Breast epithelium (tissue), 4 donors: ENCODE measurements at regions not wholly inside any gene's neighbourhood (a gene's known extent, or its start where the extent isn't known, plus 50 kb on each side); places are given as distances from the start of the nearest gene placed in this dataset.

ENCODE experiments used
- DNase-seq, 2 donors: peaks; one replicate each; pipeline ENCODE4 v3.0.0-alpha.2; 2019; ENCODE audit warnings: low spot score in 2 of 2
- H3K27ac ChIP-seq, 2 donors: fragments of 200-600 bp; sonication (generic) in 1 of 2; one replicate each; pipeline ENCODE4 v1.5.1; 2016 to 2019; ENCODE audit warnings: mild to moderate bottlenecking in 1 of 2
- H3K27me3 ChIP-seq, 2 donors: fragments of 200-600 bp; sonication (generic) in 1 of 2; one replicate each; pipeline versions ENCODE4 v1.5.1 to v1.6.0; 2017 to 2019; ENCODE audit warnings: control low read depth in 1 of 2, mild to moderate bottlenecking in 1 of 2
- H3K36me3 ChIP-seq: fragments of 200-600 bp; one replicate; pipeline ENCODE4 v1.5.1; 2019
- H3K4me1 ChIP-seq, 2 donors: fragments of 200-600 bp; sonication (generic); one replicate each; pipeline ENCODE4 v1.5.1; 2016 to 2019; ENCODE audit warnings: control low read depth in 1 of 2
- H3K4me3 ChIP-seq, 3 donors: fragments of 200-600 bp; sonication (generic); 1 replicate in 2 of 3; 2 replicates in 1 of 3; pipeline ENCODE4 v1.5.1; 2016 to 2019; ENCODE audit warnings: mild to moderate bottlenecking in 3 of 3, moderate library complexity in 2 of 3
- H3K9me3 ChIP-seq, 2 donors: fragments of 200-600 bp; sonication (generic) in 1 of 2; one replicate each; pipeline ENCODE4 v1.5.1; 2016 to 2019; ENCODE audit warnings: control low read depth in 1 of 2
- POLR2A ChIP-seq: fragments of 450-650 bp; IDR thresholded peaks from one replicate; pipeline ENCODE4 v1.6.1; 2016; ENCODE audit warnings: antibody characterized with exemption, mild to moderate bottlenecking, moderate library complexity
- POLR2AphosphoS5 ChIP-seq, 3 donors: sonication (generic); formaldehyde crosslinking; IDR thresholded peaks; one replicate each; pipeline ENCODE4 v1.6.1; 2017; ENCODE audit warnings: antibody characterized with exemption in 3 of 3
- intact Hi-C: fragments of 100-400 bp; cut with DNase I; formaldehyde crosslinking; loops from one replicate; pipeline ENCODE4 v1.15.1; 2023; ENCODE audit warnings: low total_unique reads
- TF ChIP-seq, protein P1 (sequence below), 3 donors: fragments of 450-650 bp; IDR thresholded peaks; one replicate each; pipeline ENCODE4 v1.5.1; 2016 to 2017; ENCODE audit warnings: antibody characterized with exemption in 3 of 3, mild to moderate bottlenecking in 3 of 3, moderate library complexity in 3 of 3

DNA sequence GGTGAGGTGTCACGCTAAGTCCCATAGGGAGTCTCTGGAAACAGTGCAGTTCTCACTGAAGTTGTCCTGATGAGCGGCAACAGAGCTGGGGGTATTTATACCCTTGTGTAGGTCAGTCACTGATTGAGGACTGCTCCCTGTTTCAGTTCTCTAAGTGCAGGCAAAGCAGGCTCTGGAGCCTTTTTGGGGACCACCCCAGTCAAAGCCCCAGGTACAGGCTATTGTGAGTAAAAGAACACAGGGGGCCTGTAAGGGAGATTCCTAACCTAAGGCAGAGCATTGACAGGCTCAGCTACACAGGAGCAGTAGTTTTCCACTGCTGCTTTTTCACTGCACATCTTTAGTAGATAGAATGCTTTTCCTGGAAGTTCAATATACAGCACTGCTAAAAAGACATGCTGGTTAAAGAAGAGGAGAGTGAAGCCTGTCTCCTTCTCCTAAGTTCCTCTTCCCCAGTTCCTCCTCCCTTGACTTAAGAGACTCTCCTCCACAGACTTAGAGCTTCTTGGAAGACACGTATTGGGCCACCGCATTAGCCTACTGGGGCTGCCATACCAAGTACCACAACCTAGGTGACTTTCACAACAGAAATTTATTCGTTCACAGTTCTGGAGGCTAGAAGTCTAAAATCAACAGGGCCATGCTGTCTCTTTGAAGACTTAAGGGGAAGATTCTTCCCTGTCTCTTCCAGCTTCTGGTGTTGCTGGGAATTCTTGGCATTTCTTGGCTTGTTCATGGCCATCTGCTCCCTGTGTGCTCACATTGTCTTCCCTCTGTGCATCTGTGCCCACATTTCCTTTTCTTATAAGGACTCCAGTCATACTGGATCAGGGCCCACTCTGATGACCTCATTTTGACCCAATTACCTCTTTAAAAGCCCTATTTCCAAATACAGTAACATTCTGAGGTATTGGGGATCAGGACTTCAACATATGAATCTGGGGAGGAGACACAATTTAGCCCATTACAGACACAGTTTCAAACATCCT lies 221.0 kb downstream of the ESM1 start:
- intact Hi-C loops, result no loop called here
- H3K27ac ChIP-seq, result no peak overlapping the region
- no peaks in the 10 kb centered on the region for H3K36me3 ChIP-seq
- no peaks in the 10 kb centered on the region for H3K27me3 ChIP-seq
- H3K4me1 ChIP-seq, result no peaks in the 10 kb centered on the region
- no peaks in the 10 kb centered on the region for H3K9me3 ChIP-seq
- no peak overlapping the region for H3K4me3 ChIP-seq
- TF ChIP-seq POLR2AphosphoS5 (IDR thresholded peaks at IDR 0.05), result no peak
- TF ChIP-seq POLR2A, result no peak
- TF ChIP-seq, protein P1, sequence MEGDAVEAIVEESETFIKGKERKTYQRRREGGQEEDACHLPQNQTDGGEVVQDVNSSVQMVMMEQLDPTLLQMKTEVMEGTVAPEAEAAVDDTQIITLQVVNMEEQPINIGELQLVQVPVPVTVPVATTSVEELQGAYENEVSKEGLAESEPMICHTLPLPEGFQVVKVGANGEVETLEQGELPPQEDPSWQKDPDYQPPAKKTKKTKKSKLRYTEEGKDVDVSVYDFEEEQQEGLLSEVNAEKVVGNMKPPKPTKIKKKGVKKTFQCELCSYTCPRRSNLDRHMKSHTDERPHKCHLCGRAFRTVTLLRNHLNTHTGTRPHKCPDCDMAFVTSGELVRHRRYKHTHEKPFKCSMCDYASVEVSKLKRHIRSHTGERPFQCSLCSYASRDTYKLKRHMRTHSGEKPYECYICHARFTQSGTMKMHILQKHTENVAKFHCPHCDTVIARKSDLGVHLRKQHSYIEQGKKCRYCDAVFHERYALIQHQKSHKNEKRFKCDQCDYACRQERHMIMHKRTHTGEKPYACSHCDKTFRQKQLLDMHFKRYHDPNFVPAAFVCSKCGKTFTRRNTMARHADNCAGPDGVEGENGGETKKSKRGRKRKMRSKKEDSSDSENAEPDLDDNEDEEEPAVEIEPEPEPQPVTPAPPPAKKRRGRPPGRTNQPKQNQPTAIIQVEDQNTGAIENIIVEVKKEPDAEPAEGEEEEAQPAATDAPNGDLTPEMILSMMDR (IDR thresholded peaks at IDR 0.05), result no peak
- DNase-seq, result no peak

DNA sequence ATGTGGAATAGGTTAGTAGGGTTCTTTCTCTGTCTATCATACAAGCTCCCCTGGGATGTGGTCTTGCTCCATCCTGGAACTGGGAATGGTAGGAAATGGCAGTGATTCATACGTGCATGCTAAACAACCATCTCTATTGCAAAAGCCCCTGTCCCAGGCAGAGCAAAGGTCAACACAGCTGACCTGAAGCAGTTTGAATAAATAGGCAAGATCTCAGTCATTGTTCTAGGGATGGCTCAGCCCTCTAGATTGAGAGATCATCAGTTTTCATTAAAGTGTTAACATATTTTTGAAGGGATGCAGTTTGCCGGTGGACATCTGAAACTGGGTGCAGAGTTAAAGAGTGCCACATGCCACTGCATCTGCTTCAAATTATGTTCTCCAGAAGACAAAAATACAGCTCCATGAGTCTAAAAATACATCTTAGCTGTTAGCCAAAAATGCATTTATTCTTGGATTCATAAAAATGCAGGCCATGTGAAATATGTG lies 224.1 kb downstream of the ESM1 start:
- H3K36me3 ChIP-seq, result no peaks in the 10 kb centered on the region
- H3K27me3 ChIP-seq, result no peaks in the 10 kb centered on the region
- H3K4me1 ChIP-seq, result peaks cover 0 to 2% of the 10 kb centered on the region in 2 donors
- H3K27ac ChIP-seq, result peak overlapping the region in 1 of 2 donors; percentile 55
- intact Hi-C loops, result no loop called here
- TF ChIP-seq POLR2AphosphoS5 (IDR thresholded peaks at IDR 0.05), result peak in 2 of 3 donors; percentile 74 to 75
- TF ChIP-seq, protein P1 (IDR thresholded peaks at IDR 0.05), result no peak
- TF ChIP-seq POLR2A, result no peak
- H3K9me3 ChIP-seq, result no peaks in the 10 kb centered on the region
- no peak for DNase-seq
- no peak overlapping the region for H3K4me3 ChIP-seq

DNA sequence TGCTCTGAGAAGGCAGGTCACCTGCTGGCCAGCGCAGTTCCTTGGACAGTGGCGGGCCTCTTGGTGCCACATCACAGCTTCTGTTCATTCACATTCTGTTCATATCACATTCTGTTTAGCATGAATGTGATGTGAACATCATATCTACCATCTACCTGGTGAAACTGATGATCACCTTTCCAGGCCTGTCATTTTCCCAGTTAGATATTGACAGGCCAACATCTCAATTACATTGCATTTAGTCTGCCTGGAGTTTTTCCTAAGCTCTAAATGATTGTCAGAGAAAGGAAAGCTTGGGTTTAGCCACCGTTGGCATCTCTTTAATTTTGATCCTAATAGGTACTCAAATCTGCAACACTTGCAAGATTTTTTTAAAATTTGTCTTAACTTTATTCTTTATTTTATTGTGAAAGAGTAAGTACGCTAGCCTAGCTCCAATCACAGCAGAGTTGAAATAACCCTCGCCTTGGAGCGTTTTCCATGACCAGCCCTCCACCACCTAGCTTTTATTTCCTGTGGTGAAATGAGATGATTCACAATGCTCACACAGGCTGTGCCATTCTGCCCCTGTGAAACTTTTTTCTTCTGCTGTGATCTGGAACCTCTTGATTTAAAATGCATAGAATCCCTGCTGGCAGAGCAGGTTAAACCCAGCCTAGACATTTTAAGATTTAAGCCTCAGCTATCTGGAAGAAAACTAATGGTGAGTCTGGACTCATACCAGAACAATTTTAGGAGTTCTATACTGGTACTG lies 225.0 kb downstream of the ESM1 start:
- Histone ChIP-seq H3K4me3 (no peak overlapping the region), H3K9me3 (no peaks in the 10 kb centered on the region), H3K36me3 (no peaks in the 10 kb centered on the region), H3K4me1 (peaks cover 0 to 2% of the 10 kb centered on the region in 2 donors), H3K27ac (peak overlapping the region in 1 of 2 donors; percentile 34), H3K27me3 (no peaks in the 10 kb centered on the region)
- intact Hi-C loops, result no loop called here
- no peak for TF ChIP-seq POLR2A
- TF ChIP-seq, protein P1 (IDR thresholded peaks at IDR 0.05), result no peak
- TF ChIP-seq POLR2AphosphoS5 (IDR thresholded peaks at IDR 0.05), result no peak
- DNase-seq, result no peak

DNA sequence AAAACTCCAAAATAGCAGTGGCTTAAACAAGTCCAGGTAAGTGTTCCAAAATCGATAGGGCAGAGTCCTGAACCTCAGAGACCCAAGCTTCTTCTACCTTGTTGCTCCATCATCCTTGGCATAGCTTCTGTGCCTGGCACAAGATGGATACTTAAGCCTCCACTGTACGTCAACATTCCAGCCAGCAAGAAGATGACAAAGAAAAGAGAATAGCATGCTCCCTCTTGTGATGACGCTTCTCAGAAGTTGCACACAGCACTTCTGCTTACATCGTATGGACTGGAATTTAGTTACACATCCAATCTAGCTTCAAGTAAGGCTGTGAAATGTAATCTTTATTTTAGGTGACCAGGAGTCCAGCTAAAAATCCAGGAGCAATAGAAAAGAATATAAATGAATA lies 227.4 kb downstream of the ESM1 start:
- no peak overlapping the region for H3K27ac ChIP-seq

More for the DNA sequence above, 227.4 kb downstream of the ESM1 start:
- no peak for DNase-seq
- intact Hi-C loops, result no loop called here
- H3K36me3 ChIP-seq, result no peaks in the 10 kb centered on the region
- H3K9me3 ChIP-seq, result no peaks in the 10 kb centered on the region
- H3K27me3 ChIP-seq, result no peaks in the 10 kb centered on the region
- H3K4me1 ChIP-seq, result peaks cover 0 to 2% of the 10 kb centered on the region in 2 donors
- H3K4me3 ChIP-seq, result no peak overlapping the region
- no peak for TF ChIP-seq POLR2AphosphoS5 (IDR thresholded peaks at IDR 0.05)
- no peak for TF ChIP-seq POLR2A
- TF ChIP-seq, protein P1 (IDR thresholded peaks at IDR 0.05), result no peak
